H1 (cell line): ENCODE measurements at regions not wholly inside any gene's neighbourhood (a gene's known extent, or its start where the extent isn't known, plus 50 kb on each side); places are given as distances from the start of the nearest gene placed in this dataset.

Experiments
- CTCF ChIA-PET: fragments of 300-600 bp; sonication (Branson Sonifier 250); formaldehyde crosslinking; loops from one replicate; lab custom pipeline; 2021; ENCODE audit not compliant: partially characterized antibody; lab: Charles Lee
- POLR2A ChIA-PET: fragments of 300-600 bp; sonication (Branson Sonifier 250); formaldehyde crosslinking; loops from one replicate; lab custom pipeline; 2021; ENCODE audit warnings: inconsistent platforms; ENCODE audit not compliant: partially characterized antibody; lab: Charles Lee
- DNase-seq, 2 experiments: peaks; one replicate each; pipeline versions ENCODE4 v3.0.0 to v3.0.0-alpha.2; 2010 to 2022; ENCODE audit warnings: low spot score in 2 of 2, low read depth in 1 of 2, mixed read lengths in 1 of 2
- FAIRE-seq: peaks from 2 replicates; lab custom pipeline; 2011; peaks lifted over from hg19 to GRCh38; lab: Jason Lieb, UNC
- H2AFZ ChIP-seq: 2 replicates; pipeline ENCODE4 v1.8.1; 2012; ENCODE audit warnings: low read length, inconsistent platforms
- H2AK5ac ChIP-seq: 2 replicates; pipeline ENCODE4 v1.6.1; 2013; ENCODE audit warnings: low read depth, low read length
- H2BK120ac ChIP-seq: replicated peaks from 2 replicates; pipeline ENCODE3; 2013; ENCODE audit warnings: low read depth, low read length, inconsistent platforms
- H2BK12ac ChIP-seq: 2 replicates; pipeline ENCODE4 v1.6.1; 2013; ENCODE audit warnings: low read depth, low read length
- H2BK15ac ChIP-seq: 2 replicates; pipeline ENCODE4 v1.6.1; 2013; ENCODE audit warnings: low read length
- H2BK20ac ChIP-seq: 2 replicates; pipeline ENCODE4 v1.6.1; 2013; ENCODE audit warnings: low read length
- H2BK5ac ChIP-seq: 2 replicates; pipeline ENCODE4 v1.6.1; 2013; ENCODE audit warnings: low read depth, low read length
- H3K14ac ChIP-seq: 2 replicates; pipeline ENCODE4 v1.6.1; 2013; ENCODE audit warnings: inconsistent platforms; ENCODE audit not compliant: insufficient read length
- H3K18ac ChIP-seq: 2 replicates; pipeline ENCODE4 v1.6.1; 2013; ENCODE audit warnings: low read length; ENCODE audit errors: extremely low read depth
- H3K23ac ChIP-seq: 2 replicates; pipeline ENCODE4 v1.6.1; 2013; ENCODE audit warnings: inconsistent platforms; ENCODE audit not compliant: insufficient read length
- H3K23me2 ChIP-seq: 2 replicates; pipeline ENCODE4 v1.6.1; 2013; ENCODE audit warnings: low read depth, low read length
- H3K27ac ChIP-seq: 2 replicates; pipeline ENCODE4 v1.6.1; 2011; ENCODE audit warnings: low read depth, low read length, inconsistent platforms
- H3K27me3 ChIP-seq, 4 experiments: replicated peaks in 1 of 4; 1 replicate in 1 of 4; 2 replicates in 3 of 4; pipeline versions ENCODE4 v1.6.1 to v1.8.1; 2011 to 2013; ENCODE audit warnings: low read length in 3 of 4, mild to moderate bottlenecking in 3 of 4, inconsistent platforms in 2 of 4, mixed read lengths in 2 of 4, moderate library complexity in 1 of 4; ENCODE audit not compliant: control insufficient read depth in 3 of 4, insufficient read depth in 3 of 4; ENCODE audit errors: extremely low read depth in 1 of 4
- H3K36me3 ChIP-seq, 4 experiments: 2 replicates each; pipeline versions ENCODE4 v1.6.1 to v1.8.1; 2011 to 2013; ENCODE audit warnings: mild to moderate bottlenecking in 4 of 4, low read length in 3 of 4, moderate library complexity in 2 of 4, control low read depth in 1 of 4, inconsistent platforms in 1 of 4; ENCODE audit not compliant: insufficient read depth in 4 of 4, control insufficient read depth in 2 of 4
- H3K4ac ChIP-seq: replicated peaks from 2 replicates; pipeline ENCODE3; 2013; ENCODE audit warnings: low read length, low read depth, mixed read lengths, inconsistent platforms; ENCODE audit not compliant: insufficient read length
- H3K4me1 ChIP-seq, 4 experiments: replicated peaks in 1 of 4; 1 replicate in 1 of 4; 2 replicates in 3 of 4; pipeline versions ENCODE4 v1.6.1 to v1.8.1; 2011 to 2013; ENCODE audit warnings: low read length in 3 of 4, inconsistent platforms in 2 of 4, mixed read lengths in 1 of 4; ENCODE audit not compliant: insufficient read depth in 4 of 4, control insufficient read depth in 3 of 4
- H3K4me2 ChIP-seq, 2 experiments: 2 replicates each; pipeline versions ENCODE4 v1.6.1 to v1.8.1; 2011 to 2013; ENCODE audit warnings: low read depth in 2 of 2, low read length in 2 of 2, control low read depth in 1 of 2, inconsistent platforms in 1 of 2, mild to moderate bottlenecking in 1 of 2; ENCODE audit not compliant: insufficient read depth in 1 of 2
- H3K4me3 ChIP-seq, 4 experiments: fragments of 200-600, 300-600 bp in 1 of 4; sonication (generic), shearing (Covaris generic), sonication (Bioruptor Twin) in 1 of 4; 2 replicates each; pipeline versions ENCODE4 v1.5.1 to v1.8.1; 2011 to 2016; ENCODE audit warnings: low read length in 4 of 4, low read depth in 3 of 4, control low read depth in 2 of 4, inconsistent platforms in 2 of 4, mild to moderate bottlenecking in 2 of 4, mixed read lengths in 1 of 4, moderate library complexity in 1 of 4; ENCODE audit not compliant: insufficient read depth in 2 of 4; ENCODE audit errors: extremely low read depth in 1 of 4
- H3K56ac ChIP-seq: replicated peaks from 2 replicates; pipeline ENCODE3; 2013; ENCODE audit warnings: low read depth, mild to moderate bottlenecking, mixed read lengths, low read length, inconsistent platforms; ENCODE audit not compliant: insufficient read length
- H3K79me1 ChIP-seq: 2 replicates; pipeline ENCODE4 v1.6.1; 2013; ENCODE audit warnings: low read depth, low read length, control low read depth
- H3K79me2 ChIP-seq, 2 experiments: 2 replicates each; pipeline versions ENCODE4 v1.6.1 to v1.8.1; 2012 to 2013; ENCODE audit warnings: low read length in 2 of 2, mild to moderate bottlenecking in 2 of 2, inconsistent platforms in 1 of 2; ENCODE audit not compliant: insufficient read depth in 2 of 2, control insufficient read depth in 1 of 2
- H3K9ac ChIP-seq, 4 experiments: replicated peaks in 1 of 4; 1 replicate in 1 of 4; 2 replicates in 3 of 4; pipeline versions ENCODE4 v1.6.1 to v1.8.1; 2011 to 2013; ENCODE audit warnings: low read depth in 3 of 4, low read length in 3 of 4, control low read depth in 2 of 4, mild to moderate bottlenecking in 2 of 4, moderate library complexity in 2 of 4, inconsistent platforms in 1 of 4; ENCODE audit errors: extremely low read depth in 1 of 4
- H3K9me3 ChIP-seq, 2 experiments: 2 replicates each; pipeline versions ENCODE4 v1.6.1 to v1.8.1; 2012 to 2013; ENCODE audit warnings: mild to moderate bottlenecking in 2 of 2, moderate library complexity in 2 of 2, control low read depth in 1 of 2, inconsistent platforms in 1 of 2, low read depth in 1 of 2, low read length in 1 of 2, mixed read lengths in 1 of 2; ENCODE audit not compliant: insufficient read depth in 2 of 2
- H4K20me1 ChIP-seq, 2 experiments: replicated peaks in 1 of 2; 2 replicates each; pipeline versions ENCODE3 to v1.8.1; 2011 to 2013; ENCODE audit warnings: inconsistent platforms in 2 of 2, low read length in 2 of 2, mild to moderate bottlenecking in 1 of 2; ENCODE audit not compliant: insufficient read depth in 2 of 2, control insufficient read depth in 1 of 2
- H4K5ac ChIP-seq: 2 replicates; pipeline ENCODE4 v1.6.1; 2013; ENCODE audit warnings: low read length, low read depth, mixed read lengths, inconsistent platforms; ENCODE audit not compliant: insufficient read length
- H4K8ac ChIP-seq: 2 replicates; pipeline ENCODE4 v1.8.0; 2013; ENCODE audit warnings: mild to moderate bottlenecking, moderate library complexity, low read length, inconsistent platforms; ENCODE audit not compliant: insufficient read depth; ENCODE audit errors: extremely low read depth
- H4K91ac ChIP-seq: replicated peaks from 2 replicates; pipeline ENCODE3; 2013; ENCODE audit warnings: low read length, mixed read lengths, inconsistent platforms; ENCODE audit not compliant: insufficient read length
- ASH2L ChIP-seq: fragments of 200-600, 300-600 bp; sonication (generic); IDR thresholded peaks from one replicate; pipeline ENCODE4 v1.7.1; 2017; ENCODE audit warnings: low read length
- CBX8 ChIP-seq: fragments of 300-800, 300-1000 bp; sonication (generic); IDR thresholded peaks from 2 replicates; pipeline ENCODE4 v1.7.1; 2016; ENCODE audit warnings: low read depth, low read length, borderline replicate concordance
- RFX5 ChIP-seq: IDR thresholded peaks from 2 replicates; pipeline ENCODE4 v1.6.1; 2011; ENCODE audit warnings: low read depth, low read length, improper control_type of control experiment, borderline replicate concordance
- WGBS, 2 experiments: shearing (Covaris generic) in 1 of 2; methylation state at CpG; one replicate each; pipeline versions ENCODE4 v1.1.6 to v1.1.7; 2013 to 2015; ENCODE audit warnings: low lambda C conversion rate in 2 of 2, mixed read lengths in 2 of 2, inconsistent platforms in 1 of 2, low coverage in 1 of 2, missing lambda C conversion rate in 1 of 2; ENCODE audit not compliant: insufficient replicate concordance in 2 of 2, insufficient coverage in 1 of 2, insufficient read length in 1 of 2; ENCODE audit errors: extremely low coverage in 1 of 2, missing lambda C conversion rate in 1 of 2; 5-methylcytosine and 5-hydroxymethylcytosine counted together

DNA sequence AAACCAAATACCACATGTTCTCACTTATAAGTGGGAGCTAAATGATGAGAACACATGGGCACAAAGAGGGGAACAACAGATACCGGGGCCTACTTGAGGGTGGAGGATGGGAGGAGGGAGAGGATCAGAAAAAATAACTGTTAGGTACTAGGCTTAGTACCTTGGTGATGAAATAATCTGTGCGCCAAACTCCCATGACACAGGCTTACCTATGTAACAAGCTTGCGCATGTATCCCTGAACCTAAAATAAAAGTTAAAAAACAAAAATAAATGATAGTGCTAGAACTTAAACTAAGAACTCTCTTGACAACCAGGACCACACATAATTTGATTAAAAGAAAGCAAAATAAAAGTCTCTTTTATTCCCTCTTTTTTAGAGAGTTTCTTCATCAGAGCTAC, 150.6 kb downstream of the CHIC2 start:
- Histone ChIP-seq H3K23ac (no peak overlapping the region), H4K5ac (no peak overlapping the region), H4K8ac (no peak overlapping the region), H3K79me2 (no peaks in the 10 kb centered on the region), H3K56ac (no peak overlapping the region), H2BK20ac (no peak overlapping the region), H3K4me3 (no peak overlapping the region), H3K18ac (no peak overlapping the region), H3K27me3 (no peaks in the 10 kb centered on the region; a peak in 1 of 7 replicates), H3K9me3 (no peaks in the 10 kb centered on the region), H3K4ac (no peak overlapping the region), H2BK15ac (no peak overlapping the region), H3K14ac (no peak overlapping the region), H3K4me1 (no peaks in the 10 kb centered on the region), H2BK12ac (no peak overlapping the region), H3K23me2 (no peaks in the 10 kb centered on the region), H4K20me1 (no peaks in the 10 kb centered on the region), H2AK5ac (no peak overlapping the region), H2BK5ac (no peak overlapping the region), H3K36me3 (no peaks in the 10 kb centered on the region), H3K27ac (no peak overlapping the region), H3K9ac (no peak overlapping the region), H4K91ac (no peak overlapping the region), H2BK120ac (no peak overlapping the region), H3K4me2 (no peak overlapping the region), H2AFZ (no peak overlapping the region), H3K79me1 (no peaks in the 10 kb centered on the region)
- WGBS, 2 experiments: 95% methylated on average over 3 of the region's 3 CpGs; no CpG with 5 or more reads in 1 of the 2 experiments
- POLR2A ChIA-PET: interaction anchor here (0.8 kb wide), 1 partner anchor 9 kb away, joined by 3 read pairs; no protein-coding TSS in a partner anchor
- no peak for DNase-seq
- CTCF ChIA-PET: interaction anchor here (1.1 to 3.5 kb wide), 4 partner anchors 16 to 667 kb away, joined by 3 to 13 read pairs (median 3); no protein-coding TSS in a partner anchor
- TF ChIP-seq CBX8 (no peak), RFX5 (no peak), ASH2L (no peak)
- FAIRE-seq: no peak
